IPS DF 6.9 (cell line): ENCODE measurements at regions not wholly inside any gene's neighbourhood (a gene's known extent, or its start where the extent isn't known, plus 50 kb on each side); places are given as distances from the start of the nearest gene placed in this dataset.

ENCODE experiments used
- DNase-seq: peaks from one replicate; pipeline ENCODE4 v3.0.0-alpha.2; 2013; ENCODE audit warnings: low read depth, low spot score
- H3K27ac ChIP-seq: one replicate; pipeline ENCODE4 v1.5.1; 2013; ENCODE audit warnings: low read length, control low read depth
- H3K27me3 ChIP-seq: 2 replicates; pipeline ENCODE4 v1.6.1; 2013; ENCODE audit warnings: mild to moderate bottlenecking, low read length; ENCODE audit not compliant: control insufficient read depth, insufficient read depth
- H3K36me3 ChIP-seq: 2 replicates; pipeline ENCODE4 v1.6.1; 2013; ENCODE audit warnings: low read length; ENCODE audit not compliant: control insufficient read depth, insufficient read depth
- H3K4me1 ChIP-seq: 2 replicates; pipeline ENCODE4 v1.6.1; 2013; ENCODE audit warnings: low read length; ENCODE audit not compliant: control insufficient read depth, insufficient read depth
- H3K4me3 ChIP-seq: 2 replicates; pipeline ENCODE4 v1.5.1; 2013; ENCODE audit warnings: mild to moderate bottlenecking, low read length
- H3K9me3 ChIP-seq: 2 replicates; pipeline ENCODE4 v1.6.1; 2013; ENCODE audit warnings: low read length, inconsistent platforms; ENCODE audit not compliant: control insufficient read depth, insufficient read depth
- WGBS: extraction: QIAGEN DNeasy Blood & Tissue Kit; methylation state at CpG from one replicate; pipeline ENCODE4 v1.1.7; 2013; ENCODE audit warnings: mixed read lengths, missing lambda C conversion rate; ENCODE audit not compliant: insufficient read length, insufficient coverage; 5-methylcytosine and 5-hydroxymethylcytosine counted together

GRCh38 chr9:88233091-88233490, 94.8 kb upstream of the SPATA31C2 start:
- Histone ChIP-seq H3K27me3 (no peaks in the 10 kb centered on the region), H3K9me3 (no peaks in the 10 kb centered on the region), H3K36me3 (no peaks in the 10 kb centered on the region), H3K27ac (no peak overlapping the region), H3K4me1 (no peaks in the 10 kb centered on the region), H3K4me3 (no peak overlapping the region)
- DNase-seq = no peak
- WGBS = no CpG with 5 or more reads among the region's 2 CpGs

GRCh38 chr9:88230612-88231011, 92.3 kb upstream of the SPATA31C2 start:
- Histone ChIP-seq H3K27ac (no peak overlapping the region), H3K36me3 (no peaks in the 10 kb centered on the region), H3K27me3 (no peaks in the 10 kb centered on the region), H3K4me3 (no peak overlapping the region), H3K4me1 (no peaks in the 10 kb centered on the region), H3K9me3 (no peaks in the 10 kb centered on the region)
- no peak for DNase-seq
- no CpG with 5 or more reads among the region's 2 CpGs for WGBS

- no peak overlapping the region for H3K27ac ChIP-seq
- no peak overlapping the region for H3K4me3 ChIP-seq
- whole genome bisulfite sequencing = no CpG with 5 or more reads among the region's 2 CpGs
- H3K27me3 ChIP-seq = no peaks in the 10 kb centered on the region
- no peaks in the 10 kb centered on the region for H3K36me3 ChIP-seq
- H3K4me1 ChIP-seq = 0 out of 2 replicates have a peak, but pooled peaks cover 4% of the 10 kb centered on the region
- no peak for DNase-seq
- no peaks in the 10 kb centered on the region for H3K9me3 ChIP-seq
These were observed 91.2 kb upstream of the SPATA31C2 start for GRCh38 chr9:88229434-88229833.

- Histone ChIP-seq H3K9me3 (no peaks in the 10 kb centered on the region), H3K36me3 (no peaks in the 10 kb centered on the region), H3K27me3 (no peaks in the 10 kb centered on the region), H3K4me1 (peaks cover 6% of the 10 kb centered on the region; the same call in 1 of the 2 replicates), H3K27ac (no peak overlapping the region), H3K4me3 (no peak overlapping the region)
- DNase-seq = no peak
- no CpG with 5 or more reads among the region's 6 CpGs for WGBS
These were observed 86.7 kb upstream of the SPATA31C2 start for GRCh38 chr9:88224938-88225337.

GRCh38 chr9:88221105-88221504, 82.8 kb upstream of the SPATA31C2 start:
- DNase-seq = no peak
- Histone ChIP-seq H3K36me3 (no peaks in the 10 kb centered on the region), H3K27me3 (no peaks in the 10 kb centered on the region), H3K9me3 (no peaks in the 10 kb centered on the region), H3K4me1 (peaks cover 6% of the 10 kb centered on the region; the same call in 1 of the 2 replicates), H3K27ac (no peak overlapping the region), H3K4me3 (no peak overlapping the region)
- WGBS = no CpG with 5 or more reads among the region's 7 CpGs

- Histone ChIP-seq H3K4me1 (peaks cover 6% of the 10 kb centered on the region; the same call in 1 of the 2 replicates), H3K27me3 (no peaks in the 10 kb centered on the region), H3K9me3 (no peaks in the 10 kb centered on the region), H3K36me3 (no peaks in the 10 kb centered on the region), H3K27ac (no peak overlapping the region), H3K4me3 (no peak overlapping the region)
- no peak for DNase-seq
- no CpG with 5 or more reads among the region's 20 CpGs for WGBS
These were observed 82.4 kb upstream of the SPATA31C2 start for GRCh38 chr9:88220652-88221051.

- H3K4me1 ChIP-seq = peaks cover 4% of the 10 kb centered on the region; the same call in 1 of the 2 replicates
- WGBS = no CpG with 5 or more reads among the region's 4 CpGs
- H3K27ac ChIP-seq = no peak overlapping the region
- H3K4me3 ChIP-seq = no peak overlapping the region
- DNase-seq = no peak
- no peaks in the 10 kb centered on the region for H3K36me3 ChIP-seq
- H3K9me3 ChIP-seq = no peaks in the 10 kb centered on the region
- H3K27me3 ChIP-seq = no peaks in the 10 kb centered on the region
These were observed 81.3 kb upstream of the SPATA31C2 start for GRCh38 chr9:88219601-88220000.

GRCh38 chr9:88218726-88219125, 80.5 kb upstream of the SPATA31C2 start:
- Histone ChIP-seq H3K4me1 (peaks cover 2% of the 10 kb centered on the region; the same call in 1 of the 2 replicates), H3K27ac (no peak overlapping the region), H3K27me3 (no peaks in the 10 kb centered on the region), H3K9me3 (no peaks in the 10 kb centered on the region), H3K36me3 (no peaks in the 10 kb centered on the region), H3K4me3 (no peak overlapping the region)
- DNase-seq = no peak
- WGBS = no CpG with 5 or more reads among the region's 3 CpGs

- H3K9me3 ChIP-seq = no peaks in the 10 kb centered on the region
- H3K4me3 ChIP-seq = no peak overlapping the region
- no peaks in the 10 kb centered on the region for H3K27me3 ChIP-seq
- H3K27ac ChIP-seq = no peak overlapping the region
- peaks cover 2% of the 10 kb centered on the region; the same call in 1 of the 2 replicates for H3K4me1 ChIP-seq
- no CpG with 5 or more reads among the region's 29 CpGs for WGBS
- H3K36me3 ChIP-seq = no peaks in the 10 kb centered on the region
- DNase-seq = no peak
These were observed 78.1 kb upstream of the SPATA31C2 start for GRCh38 chr9:88216126-88216995.

GRCh38 chr9:88215196-88216125, 77.2 kb upstream of the SPATA31C2 start:
- Histone ChIP-seq H3K27ac (no peak overlapping the region), H3K4me3 (no peak overlapping the region), H3K9me3 (no peaks in the 10 kb centered on the region), H3K36me3 (no peaks in the 10 kb centered on the region), H3K27me3 (no peaks in the 10 kb centered on the region), H3K4me1 (no peaks in the 10 kb centered on the region)
- no peak for DNase-seq
- no CpG with 5 or more reads among the region's 10 CpGs for WGBS
